ENCODE measurements at regions not wholly inside any gene's neighbourhood (a gene's known extent, or its start where the extent isn't known, plus 50 kb on each side); places are given as distances from the start of the nearest gene placed in this dataset.

DNA sequence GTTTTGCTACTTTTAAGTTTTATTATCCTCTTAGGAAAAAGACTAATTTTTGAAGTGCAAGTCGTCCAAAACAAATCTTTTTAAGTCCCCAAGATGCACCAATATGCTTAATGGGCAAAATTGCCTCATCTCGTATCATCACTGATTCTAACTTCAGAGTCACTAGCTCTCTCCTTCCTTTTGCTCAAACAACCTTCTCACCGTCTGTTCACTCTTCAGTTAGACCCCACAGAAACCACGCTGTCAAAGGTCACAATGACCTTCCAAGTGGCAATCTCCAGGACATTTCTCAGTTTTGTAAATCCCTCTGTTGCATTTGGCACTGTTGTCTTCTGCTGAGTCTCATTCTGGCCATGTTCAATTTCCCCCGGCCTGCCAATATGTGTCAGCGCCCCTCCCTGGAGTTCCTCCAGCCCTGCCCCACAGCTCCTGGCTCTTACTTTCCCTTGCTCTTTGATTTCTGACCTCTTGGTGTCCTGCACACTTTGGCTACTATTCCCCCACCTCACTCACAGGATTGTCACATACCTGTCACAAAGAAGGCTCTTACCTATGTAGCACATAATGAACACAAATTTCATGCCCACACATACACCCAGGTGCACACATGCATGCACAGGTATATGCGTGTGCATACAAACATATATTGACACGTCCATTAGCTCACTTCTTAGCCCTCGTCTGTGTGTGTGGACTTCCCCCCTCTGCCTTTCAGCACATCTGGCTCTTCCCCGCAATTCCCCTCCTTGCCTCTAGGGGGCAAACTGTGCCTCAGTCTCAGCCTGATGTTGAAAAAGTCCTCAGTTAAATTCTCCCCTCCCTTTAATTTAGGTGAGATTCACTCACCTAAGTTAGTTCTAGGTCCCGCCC, 354.0 kb upstream of the DUSP10 start:
- H3K4me1 ChIP-seq (ENCODE audit: control insufficient read depth in 1 of 2, insufficient read depth in 2 of 2, low read depth in 1 of 2, low read length in 1 of 2) = no peaks in the 10 kb centered on the region; a peak in 1 of 4 replicates
- peak; percentile 47 for DNase-seq
- no peak overlapping the region for H3K4me3 ChIP-seq (ENCODE audit: low read depth in 2 of 2, low read length in 1 of 2)
- no peaks in the 10 kb centered on the region for H3K9me2 ChIP-seq
- no peak for TF ChIP-seq RCOR1 (IDR thresholded peaks at IDR 0.05; ENCODE audit: low read length)
- peak; percentile 57 for TF ChIP-seq RAD21 (IDR thresholded peaks at IDR 0.05; ENCODE audit: low read length)
- TF ChIP-seq, protein P1, sequence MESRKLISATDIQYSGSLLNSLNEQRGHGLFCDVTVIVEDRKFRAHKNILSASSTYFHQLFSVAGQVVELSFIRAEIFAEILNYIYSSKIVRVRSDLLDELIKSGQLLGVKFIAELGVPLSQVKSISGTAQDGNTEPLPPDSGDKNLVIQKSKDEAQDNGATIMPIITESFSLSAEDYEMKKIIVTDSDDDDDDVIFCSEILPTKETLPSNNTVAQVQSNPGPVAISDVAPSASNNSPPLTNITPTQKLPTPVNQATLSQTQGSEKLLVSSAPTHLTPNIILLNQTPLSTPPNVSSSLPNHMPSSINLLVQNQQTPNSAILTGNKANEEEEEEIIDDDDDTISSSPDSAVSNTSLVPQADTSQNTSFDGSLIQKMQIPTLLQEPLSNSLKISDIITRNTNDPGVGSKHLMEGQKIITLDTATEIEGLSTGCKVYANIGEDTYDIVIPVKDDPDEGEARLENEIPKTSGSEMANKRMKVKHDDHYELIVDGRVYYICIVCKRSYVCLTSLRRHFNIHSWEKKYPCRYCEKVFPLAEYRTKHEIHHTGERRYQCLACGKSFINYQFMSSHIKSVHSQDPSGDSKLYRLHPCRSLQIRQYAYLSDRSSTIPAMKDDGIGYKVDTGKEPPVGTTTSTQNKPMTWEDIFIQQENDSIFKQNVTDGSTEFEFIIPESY (IDR thresholded peaks at IDR 0.05; ENCODE audit: borderline replicate concordance, low read depth) = no peak
- TF ChIP-seq JUND (IDR thresholded peaks at IDR 0.05) = no peak
- TF ChIP-seq, protein P2, sequence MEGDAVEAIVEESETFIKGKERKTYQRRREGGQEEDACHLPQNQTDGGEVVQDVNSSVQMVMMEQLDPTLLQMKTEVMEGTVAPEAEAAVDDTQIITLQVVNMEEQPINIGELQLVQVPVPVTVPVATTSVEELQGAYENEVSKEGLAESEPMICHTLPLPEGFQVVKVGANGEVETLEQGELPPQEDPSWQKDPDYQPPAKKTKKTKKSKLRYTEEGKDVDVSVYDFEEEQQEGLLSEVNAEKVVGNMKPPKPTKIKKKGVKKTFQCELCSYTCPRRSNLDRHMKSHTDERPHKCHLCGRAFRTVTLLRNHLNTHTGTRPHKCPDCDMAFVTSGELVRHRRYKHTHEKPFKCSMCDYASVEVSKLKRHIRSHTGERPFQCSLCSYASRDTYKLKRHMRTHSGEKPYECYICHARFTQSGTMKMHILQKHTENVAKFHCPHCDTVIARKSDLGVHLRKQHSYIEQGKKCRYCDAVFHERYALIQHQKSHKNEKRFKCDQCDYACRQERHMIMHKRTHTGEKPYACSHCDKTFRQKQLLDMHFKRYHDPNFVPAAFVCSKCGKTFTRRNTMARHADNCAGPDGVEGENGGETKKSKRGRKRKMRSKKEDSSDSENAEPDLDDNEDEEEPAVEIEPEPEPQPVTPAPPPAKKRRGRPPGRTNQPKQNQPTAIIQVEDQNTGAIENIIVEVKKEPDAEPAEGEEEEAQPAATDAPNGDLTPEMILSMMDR (IDR thresholded peaks at IDR 0.05) = peak; percentile 73
- no peak for TF ChIP-seq GABPA (IDR thresholded peaks at IDR 0.05; ENCODE audit: low read depth)
- no peak for TF ChIP-seq TAF1 (IDR thresholded peaks at IDR 0.05; ENCODE audit: borderline replicate concordance, low read depth, low read length)
- TF ChIP-seq TEAD4 (IDR thresholded peaks at IDR 0.05; ENCODE audit: borderline replicate concordance, insufficient read depth) = no peak
- no peak for TF ChIP-seq NRF1 (IDR thresholded peaks at IDR 0.05; ENCODE audit: low read depth, low read length)
- TF ChIP-seq, protein P3, sequence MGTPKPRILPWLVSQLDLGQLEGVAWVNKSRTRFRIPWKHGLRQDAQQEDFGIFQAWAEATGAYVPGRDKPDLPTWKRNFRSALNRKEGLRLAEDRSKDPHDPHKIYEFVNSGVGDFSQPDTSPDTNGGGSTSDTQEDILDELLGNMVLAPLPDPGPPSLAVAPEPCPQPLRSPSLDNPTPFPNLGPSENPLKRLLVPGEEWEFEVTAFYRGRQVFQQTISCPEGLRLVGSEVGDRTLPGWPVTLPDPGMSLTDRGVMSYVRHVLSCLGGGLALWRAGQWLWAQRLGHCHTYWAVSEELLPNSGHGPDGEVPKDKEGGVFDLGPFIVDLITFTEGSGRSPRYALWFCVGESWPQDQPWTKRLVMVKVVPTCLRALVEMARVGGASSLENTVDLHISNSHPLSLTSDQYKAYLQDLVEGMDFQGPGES (IDR thresholded peaks at IDR 0.05; ENCODE audit: low read depth, low read length) = no peak
- peak; percentile 23 for TF ChIP-seq SMC3 (IDR thresholded peaks at IDR 0.05; ENCODE audit: low read depth, low read length)
- TF ChIP-seq FOXJ3 (CRISPR knock-in tag; IDR thresholded peaks at IDR 0.05) = no peak
- TF ChIP-seq TCF12 (IDR thresholded peaks at IDR 0.05) = no peak
- no peak for TF ChIP-seq FOSL2 (IDR thresholded peaks at IDR 0.05; ENCODE audit: borderline replicate concordance, low read depth)
- no peak for TF ChIP-seq GATA2 (CRISPR knock-in tag; IDR thresholded peaks at IDR 0.05)
- TF ChIP-seq FOXM1 (IDR thresholded peaks at IDR 0.05; ENCODE audit: low read depth) = no peak
- TF ChIP-seq, protein P4, sequence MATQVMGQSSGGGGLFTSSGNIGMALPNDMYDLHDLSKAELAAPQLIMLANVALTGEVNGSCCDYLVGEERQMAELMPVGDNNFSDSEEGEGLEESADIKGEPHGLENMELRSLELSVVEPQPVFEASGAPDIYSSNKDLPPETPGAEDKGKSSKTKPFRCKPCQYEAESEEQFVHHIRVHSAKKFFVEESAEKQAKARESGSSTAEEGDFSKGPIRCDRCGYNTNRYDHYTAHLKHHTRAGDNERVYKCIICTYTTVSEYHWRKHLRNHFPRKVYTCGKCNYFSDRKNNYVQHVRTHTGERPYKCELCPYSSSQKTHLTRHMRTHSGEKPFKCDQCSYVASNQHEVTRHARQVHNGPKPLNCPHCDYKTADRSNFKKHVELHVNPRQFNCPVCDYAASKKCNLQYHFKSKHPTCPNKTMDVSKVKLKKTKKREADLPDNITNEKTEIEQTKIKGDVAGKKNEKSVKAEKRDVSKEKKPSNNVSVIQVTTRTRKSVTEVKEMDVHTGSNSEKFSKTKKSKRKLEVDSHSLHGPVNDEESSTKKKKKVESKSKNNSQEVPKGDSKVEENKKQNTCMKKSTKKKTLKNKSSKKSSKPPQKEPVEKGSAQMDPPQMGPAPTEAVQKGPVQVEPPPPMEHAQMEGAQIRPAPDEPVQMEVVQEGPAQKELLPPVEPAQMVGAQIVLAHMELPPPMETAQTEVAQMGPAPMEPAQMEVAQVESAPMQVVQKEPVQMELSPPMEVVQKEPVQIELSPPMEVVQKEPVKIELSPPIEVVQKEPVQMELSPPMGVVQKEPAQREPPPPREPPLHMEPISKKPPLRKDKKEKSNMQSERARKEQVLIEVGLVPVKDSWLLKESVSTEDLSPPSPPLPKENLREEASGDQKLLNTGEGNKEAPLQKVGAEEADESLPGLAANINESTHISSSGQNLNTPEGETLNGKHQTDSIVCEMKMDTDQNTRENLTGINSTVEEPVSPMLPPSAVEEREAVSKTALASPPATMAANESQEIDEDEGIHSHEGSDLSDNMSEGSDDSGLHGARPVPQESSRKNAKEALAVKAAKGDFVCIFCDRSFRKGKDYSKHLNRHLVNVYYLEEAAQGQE (IDR thresholded peaks at IDR 0.05; ENCODE audit: low read depth, low read length) = no peak
- ChIA-PET CTCF (interaction anchor here (0.9 to 3.9 kb wide), 16 partner anchors 8 to 360 kb away, joined by 3 to 29 read pairs (median 3); no protein-coding TSS in a partner anchor), POLR2A (no interaction called here)
- H3K4me2 ChIP-seq = no peak overlapping the region
- H3K9ac ChIP-seq = no peak overlapping the region
- no peak overlapping the region for H2AFZ ChIP-seq (ENCODE audit: low read depth)
- H3K79me2 ChIP-seq (ENCODE audit: insufficient read depth) = no peaks in the 10 kb centered on the region
- no peaks in the 10 kb centered on the region for H3F3A ChIP-seq (replicated peaks; ENCODE audit: insufficient read depth)
- no peaks in the 10 kb centered on the region for H3K27me3 ChIP-seq (ENCODE audit: insufficient read depth)
- no peaks in the 10 kb centered on the region for H3K36me3 ChIP-seq (replicated peaks in 1 of 2; ENCODE audit: control insufficient read depth in 1 of 2, insufficient read depth in 2 of 2, low read length in 1 of 2)
- no peak overlapping the region for H3K27ac ChIP-seq (ENCODE audit: low read depth in 2 of 2, low read length in 1 of 2)
- H3K9me3 ChIP-seq = no peaks in the 10 kb centered on the region
- 42% methylated on average over 11 of the region's 11 CpGs for WGBS (ENCODE audit: low lambda C conversion rate)
- no peaks in the 10 kb centered on the region for H4K20me1 ChIP-seq (ENCODE audit: insufficient read depth)
